Liver (tissue), 3 donors: ENCODE measurements at regions not wholly inside any gene's neighbourhood (a gene's known extent, or its start where the extent isn't known, plus 50 kb on each side); places are given as distances from the start of the nearest gene placed in this dataset.

ENCODE experiments used
- SP1 ChIP-seq: IDR thresholded peaks from 2 replicates; pipeline ENCODE4 v1.6.1; 2018; ENCODE audit warnings: antibody characterized with exemption, mild to moderate bottlenecking
- YY1 ChIP-seq: IDR thresholded peaks from 2 replicates; pipeline ENCODE4 v1.6.1; 2016; ENCODE audit warnings: antibody characterized with exemption, mild to moderate bottlenecking
- TF ChIP-seq, protein P1 (sequence below): fragments of 150-350 bp; IDR thresholded peaks from 2 replicates; pipeline ENCODE4 v1.5.1; 2017; ENCODE audit warnings: improper control_type of control experiment, low read depth, low read length; ENCODE audit not compliant: missing input control
- donor health status: healthy.
- donor health status: healthy.

DNA sequence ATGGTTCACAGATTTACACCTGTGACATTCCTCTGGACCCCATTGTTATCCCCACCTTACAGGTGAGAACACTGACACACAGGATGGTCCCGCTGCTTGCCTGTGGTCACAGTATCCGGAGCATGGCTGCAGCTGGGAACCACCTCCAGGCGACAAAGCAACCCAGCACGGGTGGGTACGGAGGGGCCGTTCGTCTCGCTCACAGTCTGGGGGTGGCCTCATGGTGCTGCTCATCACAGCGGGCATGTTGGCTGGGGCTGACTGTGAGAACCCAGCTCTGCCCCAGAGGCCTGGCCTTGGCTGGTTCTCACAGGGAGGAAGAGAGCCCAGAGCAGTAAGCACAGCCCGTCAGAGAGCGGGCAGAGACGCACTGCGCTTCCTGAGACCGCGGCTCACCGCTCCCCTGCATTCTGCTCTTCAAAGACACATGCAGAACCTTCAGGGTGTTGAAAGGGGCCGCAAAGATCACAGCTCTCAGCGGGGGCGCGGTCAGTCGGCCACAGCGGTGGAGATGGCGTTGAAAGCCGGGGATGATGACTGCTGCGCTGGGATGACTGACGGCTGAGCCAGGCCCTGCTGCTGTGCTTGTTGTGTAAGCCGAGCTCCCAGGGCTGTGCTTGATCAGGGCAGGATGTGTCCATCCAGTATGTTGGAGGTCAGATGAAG, 423.0 kb downstream of the BRD1 start:
- TF ChIP-seq, protein P1, sequence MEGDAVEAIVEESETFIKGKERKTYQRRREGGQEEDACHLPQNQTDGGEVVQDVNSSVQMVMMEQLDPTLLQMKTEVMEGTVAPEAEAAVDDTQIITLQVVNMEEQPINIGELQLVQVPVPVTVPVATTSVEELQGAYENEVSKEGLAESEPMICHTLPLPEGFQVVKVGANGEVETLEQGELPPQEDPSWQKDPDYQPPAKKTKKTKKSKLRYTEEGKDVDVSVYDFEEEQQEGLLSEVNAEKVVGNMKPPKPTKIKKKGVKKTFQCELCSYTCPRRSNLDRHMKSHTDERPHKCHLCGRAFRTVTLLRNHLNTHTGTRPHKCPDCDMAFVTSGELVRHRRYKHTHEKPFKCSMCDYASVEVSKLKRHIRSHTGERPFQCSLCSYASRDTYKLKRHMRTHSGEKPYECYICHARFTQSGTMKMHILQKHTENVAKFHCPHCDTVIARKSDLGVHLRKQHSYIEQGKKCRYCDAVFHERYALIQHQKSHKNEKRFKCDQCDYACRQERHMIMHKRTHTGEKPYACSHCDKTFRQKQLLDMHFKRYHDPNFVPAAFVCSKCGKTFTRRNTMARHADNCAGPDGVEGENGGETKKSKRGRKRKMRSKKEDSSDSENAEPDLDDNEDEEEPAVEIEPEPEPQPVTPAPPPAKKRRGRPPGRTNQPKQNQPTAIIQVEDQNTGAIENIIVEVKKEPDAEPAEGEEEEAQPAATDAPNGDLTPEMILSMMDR, result no peak
- TF ChIP-seq SP1 (no peak), YY1 (no peak)
